ENCODE measurements at regions not wholly inside any gene's neighbourhood (a gene's known extent, or its start where the extent isn't known, plus 50 kb on each side); places are given as distances from the start of the nearest gene placed in this dataset.

- TF ChIP-seq, protein P1, sequence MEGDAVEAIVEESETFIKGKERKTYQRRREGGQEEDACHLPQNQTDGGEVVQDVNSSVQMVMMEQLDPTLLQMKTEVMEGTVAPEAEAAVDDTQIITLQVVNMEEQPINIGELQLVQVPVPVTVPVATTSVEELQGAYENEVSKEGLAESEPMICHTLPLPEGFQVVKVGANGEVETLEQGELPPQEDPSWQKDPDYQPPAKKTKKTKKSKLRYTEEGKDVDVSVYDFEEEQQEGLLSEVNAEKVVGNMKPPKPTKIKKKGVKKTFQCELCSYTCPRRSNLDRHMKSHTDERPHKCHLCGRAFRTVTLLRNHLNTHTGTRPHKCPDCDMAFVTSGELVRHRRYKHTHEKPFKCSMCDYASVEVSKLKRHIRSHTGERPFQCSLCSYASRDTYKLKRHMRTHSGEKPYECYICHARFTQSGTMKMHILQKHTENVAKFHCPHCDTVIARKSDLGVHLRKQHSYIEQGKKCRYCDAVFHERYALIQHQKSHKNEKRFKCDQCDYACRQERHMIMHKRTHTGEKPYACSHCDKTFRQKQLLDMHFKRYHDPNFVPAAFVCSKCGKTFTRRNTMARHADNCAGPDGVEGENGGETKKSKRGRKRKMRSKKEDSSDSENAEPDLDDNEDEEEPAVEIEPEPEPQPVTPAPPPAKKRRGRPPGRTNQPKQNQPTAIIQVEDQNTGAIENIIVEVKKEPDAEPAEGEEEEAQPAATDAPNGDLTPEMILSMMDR (IDR thresholded peaks at IDR 0.05; ENCODE audit: insufficient read depth, low read length, poor library complexity, severe bottlenecking) = no peak
- no peak for TF ChIP-seq EZH2phosphoT487 (conservative IDR thresholded peaks at IDR 0.05; ENCODE audit: low read length)
Measured at GRCh38 chr7:17158261-17158660, 140.2 kb upstream of the AHR start.
